Tibial nerve (tissue), 4 donors: ENCODE measurements at regions not wholly inside any gene's neighbourhood (a gene's known extent, or its start where the extent isn't known, plus 50 kb on each side); places are given as distances from the start of the nearest gene placed in this dataset.
"Not testable (repeated sequence)": the region's sequence is repeated elsewhere in the genome, so short reads cannot be mapped to it uniquely, and the experiment has no call there.

Source experiments
- DNase-seq, 2 donors: peaks; one replicate each; pipeline ENCODE4 v3.0.0-alpha.2; 2019; ENCODE audit warnings: low spot score in 2 of 2
- H3K27ac ChIP-seq, 4 donors: fragments of 200-600 bp; sonication (generic) in 3 of 4; one replicate each; pipeline ENCODE4 v1.5.1; 2017 to 2019; ENCODE audit warnings: mild to moderate bottlenecking in 1 of 4
- H3K27me3 ChIP-seq, 2 donors: fragments of 200-600 bp; sonication (generic) in 1 of 2; one replicate each; pipeline versions ENCODE4 v1.5.1 to v1.6.0; 2017 to 2019
- H3K36me3 ChIP-seq, 3 donors: fragments of 200-600 bp; sonication (generic); one replicate each; pipeline ENCODE4 v1.5.1; 2018 to 2019
- H3K4me1 ChIP-seq, 4 donors: fragments of 200-600 bp; sonication (generic) in 3 of 4; one replicate each; pipeline ENCODE4 v1.5.1; 2017 to 2019
- H3K4me3 ChIP-seq, 4 donors: fragments of 200-600 bp; sonication (generic) in 3 of 4; one replicate each; pipeline ENCODE4 v1.5.1; 2017 to 2019; ENCODE audit warnings: mild to moderate bottlenecking in 1 of 4, moderate library complexity in 1 of 4
- H3K9me3 ChIP-seq, 4 donors: fragments of 200-600 bp; sonication (generic) in 3 of 4; one replicate each; pipeline ENCODE4 v1.5.1; 2017 to 2019
- EP300 ChIP-seq, 2 donors: sonication (generic); formaldehyde crosslinking; IDR thresholded peaks; one replicate each; pipeline ENCODE4 v1.6.1; 2017; ENCODE audit warnings: antibody characterized with exemption in 2 of 2, mild to moderate bottlenecking in 1 of 2
- POLR2A ChIP-seq, 2 donors: fragments of 450-650 bp; IDR thresholded peaks; one replicate each; pipeline ENCODE4 v1.6.1; 2017; ENCODE audit warnings: antibody characterized with exemption in 2 of 2, mild to moderate bottlenecking in 2 of 2, moderate library complexity in 2 of 2
- WGBS, 2 donors: methylation state at CpG; one replicate each; pipeline ENCODE4 v1.1.5; 2018; 5-methylcytosine and 5-hydroxymethylcytosine counted together
- TF ChIP-seq, protein P1 (sequence below), 5 experiments: fragments of 200-600 bp in 3 of 5; fragments of 450-650 bp in 2 of 5; sonication (generic) in 3 of 5; IDR thresholded peaks; one replicate each; pipeline ENCODE4 v1.5.1; 2016 to 2019; ENCODE audit warnings: antibody characterized with exemption in 5 of 5, mild to moderate bottlenecking in 3 of 5, moderate library complexity in 2 of 5

DNA sequence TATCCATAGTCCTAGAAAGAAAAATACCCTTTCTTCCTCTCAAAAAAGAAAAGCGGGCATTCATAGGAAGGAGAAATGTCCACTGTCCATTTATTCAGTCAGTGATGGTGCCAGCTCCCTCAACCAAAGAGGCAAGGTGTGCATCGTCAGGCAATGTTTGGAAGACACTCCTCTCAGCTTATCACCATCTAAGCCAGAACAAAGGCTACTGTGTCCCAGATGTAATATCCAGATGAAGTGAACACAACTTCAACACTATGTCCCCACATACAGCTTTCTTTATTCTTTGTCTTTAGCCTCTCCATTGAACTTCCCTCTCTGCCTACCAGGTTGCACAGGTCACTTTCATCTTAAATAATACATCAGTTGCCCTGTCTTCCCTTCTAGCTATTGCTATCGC, 131.4 kb upstream of the RNF32 start:
- no peaks in the 10 kb centered on the region for H3K27me3 ChIP-seq
- no peak overlapping the region for H3K27ac ChIP-seq
- no peaks in the 10 kb centered on the region for H3K4me1 ChIP-seq
- peaks cover 0 to 36% (median 7%) of the 10 kb centered on the region in 4 donors for H3K9me3 ChIP-seq
- H3K36me3 ChIP-seq = peaks cover 0 to 9% (median 0%) of the 10 kb centered on the region in 3 donors
- DNase-seq = no peak
- TF ChIP-seq EP300 (IDR thresholded peaks at IDR 0.05) (no peak), POLR2A (IDR thresholded peaks at IDR 0.05) (no peak)
- TF ChIP-seq, protein P1, sequence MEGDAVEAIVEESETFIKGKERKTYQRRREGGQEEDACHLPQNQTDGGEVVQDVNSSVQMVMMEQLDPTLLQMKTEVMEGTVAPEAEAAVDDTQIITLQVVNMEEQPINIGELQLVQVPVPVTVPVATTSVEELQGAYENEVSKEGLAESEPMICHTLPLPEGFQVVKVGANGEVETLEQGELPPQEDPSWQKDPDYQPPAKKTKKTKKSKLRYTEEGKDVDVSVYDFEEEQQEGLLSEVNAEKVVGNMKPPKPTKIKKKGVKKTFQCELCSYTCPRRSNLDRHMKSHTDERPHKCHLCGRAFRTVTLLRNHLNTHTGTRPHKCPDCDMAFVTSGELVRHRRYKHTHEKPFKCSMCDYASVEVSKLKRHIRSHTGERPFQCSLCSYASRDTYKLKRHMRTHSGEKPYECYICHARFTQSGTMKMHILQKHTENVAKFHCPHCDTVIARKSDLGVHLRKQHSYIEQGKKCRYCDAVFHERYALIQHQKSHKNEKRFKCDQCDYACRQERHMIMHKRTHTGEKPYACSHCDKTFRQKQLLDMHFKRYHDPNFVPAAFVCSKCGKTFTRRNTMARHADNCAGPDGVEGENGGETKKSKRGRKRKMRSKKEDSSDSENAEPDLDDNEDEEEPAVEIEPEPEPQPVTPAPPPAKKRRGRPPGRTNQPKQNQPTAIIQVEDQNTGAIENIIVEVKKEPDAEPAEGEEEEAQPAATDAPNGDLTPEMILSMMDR (IDR thresholded peaks at IDR 0.05) = no peak
- H3K4me3 ChIP-seq = no peak overlapping the region
- 87 to 88% methylated on average over 3 of the region's 3 CpGs for WGBS, 2 donors

DNA sequence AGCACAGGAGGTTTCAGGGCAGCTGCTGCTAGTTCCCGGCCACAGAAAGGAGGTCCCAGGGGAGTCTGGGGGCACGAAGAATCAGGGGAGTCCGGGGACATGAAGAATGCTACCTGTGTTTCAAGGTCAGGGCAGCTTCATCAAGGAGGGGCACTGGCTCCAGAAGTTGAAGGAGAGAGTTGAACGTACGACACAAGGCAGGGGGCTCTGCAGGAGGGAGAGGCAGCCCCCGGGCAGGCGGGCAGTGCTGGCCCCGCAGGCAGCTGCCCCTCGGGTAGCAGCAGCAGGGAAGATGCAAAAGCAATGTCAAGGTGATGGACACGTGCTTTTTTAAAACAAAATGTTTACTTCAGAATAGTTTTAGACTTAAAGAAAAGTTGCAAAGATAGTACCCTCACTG, 134.7 kb upstream of the RNF32 start:
- DNase-seq = no peak
- Histone ChIP-seq H3K4me3 (no peak overlapping the region), H3K36me3 (peaks cover 0 to 9% (median 0%) of the 10 kb centered on the region in 3 donors), H3K27ac (no peak overlapping the region), H3K9me3 (peaks cover 0 to 24% (median 2%) of the 10 kb centered on the region in 4 donors), H3K27me3 (no peaks in the 10 kb centered on the region), H3K4me1 (no peaks in the 10 kb centered on the region)
- TF ChIP-seq POLR2A (IDR thresholded peaks at IDR 0.05) (no peak), EP300 (IDR thresholded peaks at IDR 0.05) (no peak)
- TF ChIP-seq, protein P1 (IDR thresholded peaks at IDR 0.05) = no peak
- 80 to 86% methylated on average over 10 of the region's 10 CpGs for WGBS, 2 donors

DNA sequence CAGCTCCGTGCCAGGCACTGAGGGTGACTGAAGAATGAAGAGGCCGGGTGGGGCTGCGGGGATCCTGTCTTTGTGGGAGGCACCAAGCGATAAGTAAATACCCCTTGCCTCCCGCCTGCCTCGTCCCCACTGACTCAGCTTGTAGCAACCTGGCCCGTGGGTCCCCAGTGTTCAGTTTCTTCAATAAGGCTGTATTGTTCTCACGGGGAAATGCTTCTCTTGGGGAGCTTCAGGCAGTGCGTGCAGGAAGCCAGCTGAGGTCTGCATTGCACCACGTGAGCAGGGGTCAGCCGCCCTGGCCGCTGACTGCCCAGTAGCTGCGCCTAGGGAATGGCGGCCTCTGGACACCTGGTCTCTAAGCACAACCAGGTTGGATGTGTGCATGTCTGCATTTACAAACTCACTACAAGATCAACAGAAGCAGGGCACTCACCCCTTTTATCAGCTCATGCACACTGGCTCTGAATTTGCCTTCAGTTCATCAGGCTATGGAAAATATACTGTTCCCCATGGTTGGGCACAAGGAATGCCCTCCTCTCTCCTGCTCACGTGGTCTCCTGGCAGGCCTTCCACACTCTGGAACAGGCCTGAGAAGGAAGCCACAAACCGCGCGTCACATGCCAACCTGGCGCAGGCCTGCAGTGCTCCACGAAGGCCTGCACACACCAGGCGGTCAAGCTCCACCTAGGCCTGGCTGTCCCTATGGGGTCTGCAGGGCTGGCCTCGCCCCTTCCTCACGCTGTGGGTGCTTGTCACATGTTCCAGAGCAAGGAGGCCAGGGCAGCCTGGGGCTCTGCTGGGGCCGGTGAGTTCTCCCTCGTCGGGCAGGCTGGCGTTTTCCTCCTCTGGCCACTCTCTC, 135.7 kb upstream of the RNF32 start:
- no peak for TF ChIP-seq EP300 (IDR thresholded peaks at IDR 0.05)
- TF ChIP-seq, protein P1 (IDR thresholded peaks at IDR 0.05) = no peak
- TF ChIP-seq POLR2A (IDR thresholded peaks at IDR 0.05) = no peak

DNA sequence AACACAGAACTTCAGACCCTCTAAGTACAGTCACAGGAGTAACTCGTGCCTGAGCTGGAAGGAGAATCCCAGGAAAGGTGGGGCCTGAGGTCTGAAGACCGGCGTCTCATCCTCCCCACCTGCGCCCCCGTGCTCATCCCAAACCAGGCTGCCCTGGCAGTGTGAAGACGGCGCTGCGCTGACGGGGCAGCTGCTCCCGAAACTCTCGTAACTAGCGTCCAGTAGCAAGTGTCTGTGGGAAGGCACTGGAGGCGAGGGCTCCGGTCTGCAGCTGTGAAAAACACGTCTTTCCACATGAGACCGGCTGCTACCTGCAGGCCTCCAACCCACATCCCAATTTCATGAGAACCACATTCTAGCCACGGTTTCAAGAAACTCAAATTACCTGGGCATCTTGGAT, 136.6 kb upstream of the RNF32 start:
- Histone ChIP-seq H3K27me3 (no peaks in the 10 kb centered on the region), H3K4me3 (no peak overlapping the region), H3K9me3 (peaks cover 0 to 15% (median 0%) of the 10 kb centered on the region in 4 donors), H3K4me1 (no peaks in the 10 kb centered on the region), H3K36me3 (peaks cover 0 to 9% (median 0%) of the 10 kb centered on the region in 3 donors), H3K27ac (no peak overlapping the region)
- no peak for TF ChIP-seq EP300 (IDR thresholded peaks at IDR 0.05)
- TF ChIP-seq POLR2A (IDR thresholded peaks at IDR 0.05) = no peak
- TF ChIP-seq, protein P1 (IDR thresholded peaks at IDR 0.05) = no peak
- DNase-seq = no peak
- 92 to 97% methylated on average over 17 of the region's 17 CpGs for WGBS, 2 donors

More for the DNA sequence above, 135.7 kb upstream of the RNF32 start:
- WGBS, 2 donors = 61 to 66% methylated on average over 19 to 22 of the region's 27 CpGs
- H3K27me3 ChIP-seq = no peaks in the 10 kb centered on the region
- H3K27ac ChIP-seq = no peak overlapping the region
- H3K4me3 ChIP-seq = no peak overlapping the region
- H3K9me3 ChIP-seq = peaks cover 0 to 20% (median 0%) of the 10 kb centered on the region in 4 donors
- no peak for DNase-seq
- no peaks in the 10 kb centered on the region for H3K4me1 ChIP-seq
- H3K36me3 ChIP-seq = peaks cover 0 to 9% (median 0%) of the 10 kb centered on the region in 3 donors

DNA sequence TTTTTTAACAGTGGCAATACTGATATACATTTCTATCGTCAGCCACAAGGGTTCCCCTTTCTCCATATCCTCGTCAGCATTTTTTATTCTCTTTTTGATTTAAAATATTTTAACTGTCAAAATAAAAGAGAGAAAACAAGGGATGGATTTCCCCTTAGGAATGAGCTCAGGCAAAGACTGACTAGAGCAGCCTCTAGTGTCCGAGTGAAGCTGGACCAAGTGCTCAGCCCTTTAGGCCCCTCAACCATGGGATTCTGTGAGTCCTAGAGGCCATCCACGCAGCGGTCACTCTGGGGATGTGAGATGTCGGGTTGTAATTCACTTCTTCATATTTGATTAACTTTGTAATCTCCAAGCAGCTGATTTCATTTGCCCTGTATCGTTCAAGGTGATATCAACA, 137.4 kb upstream of the RNF32 start:
- no peaks in the 10 kb centered on the region for H3K27me3 ChIP-seq
- H3K36me3 ChIP-seq = peaks cover 0 to 9% (median 0%) of the 10 kb centered on the region in 3 donors
- no peak overlapping the region for H3K27ac ChIP-seq
- TF ChIP-seq, protein P1 (IDR thresholded peaks at IDR 0.05) = no peak
- TF ChIP-seq POLR2A (IDR thresholded peaks at IDR 0.05) = no peak
- TF ChIP-seq EP300 (IDR thresholded peaks at IDR 0.05) = no peak
- H3K4me1 ChIP-seq = no peaks in the 10 kb centered on the region
- WGBS, 2 donors = 54 to 58% methylated on average over 7 of the region's 7 CpGs
- DNase-seq = no peak
- H3K4me3 ChIP-seq = no peak overlapping the region
- peaks cover 0 to 15% (median 0%) of the 10 kb centered on the region in 4 donors for H3K9me3 ChIP-seq

DNA sequence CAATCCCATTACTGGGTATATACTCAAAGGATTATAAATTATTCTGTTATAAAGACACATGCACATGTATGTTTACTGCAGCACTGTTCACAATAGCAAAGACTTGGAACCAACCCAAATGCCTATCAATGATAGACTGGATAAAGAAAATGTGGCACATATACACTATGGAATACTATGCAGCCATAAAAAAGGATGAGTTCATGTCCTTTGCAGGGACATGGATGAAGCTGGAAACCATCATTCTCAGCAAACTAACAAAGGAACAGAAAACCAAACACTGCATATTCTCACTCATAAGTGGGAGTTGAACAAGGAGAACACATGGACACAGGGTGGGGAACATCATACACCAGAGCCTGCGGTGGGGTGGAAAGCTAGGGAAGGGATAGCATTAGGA, 138.8 kb upstream of the RNF32 start:
- not testable (repeated sequence) for H3K27ac ChIP-seq, H3K27me3 ChIP-seq, H3K36me3 ChIP-seq, H3K4me3 ChIP-seq, DNase-seq, H3K4me1 ChIP-seq
- 88 to 100% methylated on average over 1 of the region's 1 CpG for WGBS, 2 donors
- peaks cover 0 to 15% (median 0%) of the 10 kb centered on the region in 4 donors for H3K9me3 ChIP-seq
